ENCODE measurements at regions not wholly inside any gene's neighbourhood (a gene's known extent, or its start where the extent isn't known, plus 50 kb on each side); places are given as distances from the start of the nearest gene placed in this dataset.

DNA sequence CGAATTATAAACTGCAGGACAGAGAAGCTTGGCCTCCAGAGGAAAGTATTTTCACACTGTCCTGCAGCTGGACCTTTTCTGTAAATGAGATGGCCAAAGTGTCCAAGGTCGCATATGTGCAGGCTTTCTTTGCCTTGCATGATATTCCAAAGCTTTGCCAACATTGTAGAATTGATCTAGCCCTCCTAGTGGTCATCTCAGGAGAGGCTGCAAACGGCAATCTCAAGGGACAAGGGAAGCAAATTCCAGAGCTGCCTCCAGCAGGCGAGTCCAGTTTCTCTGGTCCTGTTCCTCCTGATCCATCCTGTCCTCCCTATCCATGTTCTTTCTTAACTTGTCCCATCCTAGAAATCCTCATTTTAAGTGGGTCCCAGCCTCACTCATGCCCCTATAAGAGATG lies 373.4 kb upstream of the PCDH15 start:
- no peak for TF ChIP-seq HDAC6 (IDR thresholded peaks at IDR 0.05; ENCODE audit: unreplicated experiment)
- no peak for TF ChIP-seq CTCF (IDR thresholded peaks at IDR 0.05 in 2 of 3, conservative IDR thresholded peaks at IDR 0.05 in 1 of 3; ENCODE audit: control insufficient read depth in 2 of 3, extremely low read depth in 1 of 3, insufficient read depth in 1 of 3, low read depth in 3 of 3, low read length in 3 of 3)
- TF ChIP-seq, protein P1, sequence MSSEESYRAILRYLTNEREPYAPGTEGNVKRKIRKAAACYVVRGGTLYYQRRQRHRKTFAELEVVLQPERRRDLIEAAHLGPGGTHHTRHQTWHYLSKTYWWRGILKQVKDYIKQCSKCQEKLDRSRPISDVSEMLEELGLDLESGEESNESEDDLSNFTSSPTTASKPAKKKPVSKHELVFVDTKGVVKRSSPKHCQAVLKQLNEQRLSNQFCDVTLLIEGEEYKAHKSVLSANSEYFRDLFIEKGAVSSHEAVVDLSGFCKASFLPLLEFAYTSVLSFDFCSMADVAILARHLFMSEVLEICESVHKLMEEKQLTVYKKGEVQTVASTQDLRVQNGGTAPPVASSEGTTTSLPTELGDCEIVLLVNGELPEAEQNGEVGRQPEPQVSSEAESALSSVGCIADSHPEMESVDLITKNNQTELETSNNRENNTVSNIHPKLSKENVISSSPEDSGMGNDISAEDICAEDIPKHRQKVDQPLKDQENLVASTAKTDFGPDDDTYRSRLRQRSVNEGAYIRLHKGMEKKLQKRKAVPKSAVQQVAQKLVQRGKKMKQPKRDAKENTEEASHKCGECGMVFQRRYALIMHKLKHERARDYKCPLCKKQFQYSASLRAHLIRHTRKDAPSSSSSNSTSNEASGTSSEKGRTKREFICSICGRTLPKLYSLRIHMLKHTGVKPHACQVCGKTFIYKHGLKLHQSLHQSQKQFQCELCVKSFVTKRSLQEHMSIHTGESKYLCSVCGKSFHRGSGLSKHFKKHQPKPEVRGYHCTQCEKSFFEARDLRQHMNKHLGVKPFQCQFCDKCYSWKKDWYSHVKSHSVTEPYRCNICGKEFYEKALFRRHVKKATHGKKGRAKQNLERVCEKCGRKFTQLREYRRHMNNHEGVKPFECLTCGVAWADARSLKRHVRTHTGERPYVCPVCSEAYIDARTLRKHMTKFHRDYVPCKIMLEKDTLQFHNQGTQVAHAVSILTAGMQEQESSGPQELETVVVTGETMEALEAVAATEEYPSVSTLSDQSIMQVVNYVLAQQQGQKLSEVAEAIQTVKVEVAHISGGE (CRISPR knock-in tag; IDR thresholded peaks at IDR 0.05), result no peak
- no peak for TF ChIP-seq RFX5 (IDR thresholded peaks at IDR 0.05; ENCODE audit: low read depth, low read length)
- no peak for TF ChIP-seq SIN3A (IDR thresholded peaks at IDR 0.05; ENCODE audit: low read depth, low read length)
- no peak for TF ChIP-seq YY1 (IDR thresholded peaks at IDR 0.05; ENCODE audit: low read depth, low read length)
- no peak for TF ChIP-seq TARDBP (IDR thresholded peaks at IDR 0.05; ENCODE audit: borderline replicate concordance)
- TF ChIP-seq, protein P2, sequence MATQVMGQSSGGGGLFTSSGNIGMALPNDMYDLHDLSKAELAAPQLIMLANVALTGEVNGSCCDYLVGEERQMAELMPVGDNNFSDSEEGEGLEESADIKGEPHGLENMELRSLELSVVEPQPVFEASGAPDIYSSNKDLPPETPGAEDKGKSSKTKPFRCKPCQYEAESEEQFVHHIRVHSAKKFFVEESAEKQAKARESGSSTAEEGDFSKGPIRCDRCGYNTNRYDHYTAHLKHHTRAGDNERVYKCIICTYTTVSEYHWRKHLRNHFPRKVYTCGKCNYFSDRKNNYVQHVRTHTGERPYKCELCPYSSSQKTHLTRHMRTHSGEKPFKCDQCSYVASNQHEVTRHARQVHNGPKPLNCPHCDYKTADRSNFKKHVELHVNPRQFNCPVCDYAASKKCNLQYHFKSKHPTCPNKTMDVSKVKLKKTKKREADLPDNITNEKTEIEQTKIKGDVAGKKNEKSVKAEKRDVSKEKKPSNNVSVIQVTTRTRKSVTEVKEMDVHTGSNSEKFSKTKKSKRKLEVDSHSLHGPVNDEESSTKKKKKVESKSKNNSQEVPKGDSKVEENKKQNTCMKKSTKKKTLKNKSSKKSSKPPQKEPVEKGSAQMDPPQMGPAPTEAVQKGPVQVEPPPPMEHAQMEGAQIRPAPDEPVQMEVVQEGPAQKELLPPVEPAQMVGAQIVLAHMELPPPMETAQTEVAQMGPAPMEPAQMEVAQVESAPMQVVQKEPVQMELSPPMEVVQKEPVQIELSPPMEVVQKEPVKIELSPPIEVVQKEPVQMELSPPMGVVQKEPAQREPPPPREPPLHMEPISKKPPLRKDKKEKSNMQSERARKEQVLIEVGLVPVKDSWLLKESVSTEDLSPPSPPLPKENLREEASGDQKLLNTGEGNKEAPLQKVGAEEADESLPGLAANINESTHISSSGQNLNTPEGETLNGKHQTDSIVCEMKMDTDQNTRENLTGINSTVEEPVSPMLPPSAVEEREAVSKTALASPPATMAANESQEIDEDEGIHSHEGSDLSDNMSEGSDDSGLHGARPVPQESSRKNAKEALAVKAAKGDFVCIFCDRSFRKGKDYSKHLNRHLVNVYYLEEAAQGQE (IDR thresholded peaks at IDR 0.05; ENCODE audit: low read depth, low read length), result no peak
- TF ChIP-seq CHD1 (IDR thresholded peaks at IDR 0.05; ENCODE audit: low read depth, low read length), result no peak
- TF ChIP-seq, protein P3, sequence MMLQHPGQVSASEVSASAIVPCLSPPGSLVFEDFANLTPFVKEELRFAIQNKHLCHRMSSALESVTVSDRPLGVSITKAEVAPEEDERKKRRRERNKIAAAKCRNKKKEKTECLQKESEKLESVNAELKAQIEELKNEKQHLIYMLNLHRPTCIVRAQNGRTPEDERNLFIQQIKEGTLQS (IDR thresholded peaks at IDR 0.05; ENCODE audit: borderline replicate concordance, extremely low read depth, low read depth, low read length), result no peak
- no peak for TF ChIP-seq ZNF592 (IDR thresholded peaks at IDR 0.05)
- TF ChIP-seq KDM1A (IDR thresholded peaks at IDR 0.05; ENCODE audit: borderline replicate concordance), result no peak
- no peak for TF ChIP-seq RB1 (IDR thresholded peaks at IDR 0.05; ENCODE audit: borderline replicate concordance)
